Endothelial cell of umbilical vein (primary cell): ENCODE measurements at regions not wholly inside any gene's neighbourhood (a gene's known extent, or its start where the extent isn't known, plus 50 kb on each side); places are given as distances from the start of the nearest gene placed in this dataset.

Source experiments
- BruUV-seq: library from RNA; stranded (reverse); fragments of 400-500 nt; replicated peaks from 2 replicates; lab custom pipeline; 2021; lab: Mats Ljungman, UMichigan
- CTCF ChIA-PET: fragments of 300-600, 350-600 bp; sonication (Branson Sonifier 250); formaldehyde crosslinking; loops from one replicate; lab custom pipeline; 2021; ENCODE audit warnings: antibody characterized with exemption, inconsistent platforms; lab: Charles Lee
- POLR2A ChIA-PET: fragments of 300-600, 350-600 bp; sonication (Branson Sonifier 250); formaldehyde crosslinking; loops from one replicate; lab custom pipeline; 2021; ENCODE audit warnings: antibody characterized with exemption, inconsistent platforms; lab: Charles Lee
- DNase-seq: peaks from one replicate; pipeline ENCODE4 v3.0.0-alpha.2; 2011; ENCODE audit warnings: low read depth, low spot score
- FAIRE-seq: peaks from 2 replicates; lab custom pipeline; 2011; peaks lifted over from hg19 to GRCh38; lab: Jason Lieb, UNC
- H2AFZ ChIP-seq: 2 replicates; pipeline ENCODE4 v1.6.0; 2012; ENCODE audit warnings: low read depth, low read length, control low read depth, inconsistent platforms
- H3K27ac ChIP-seq: 2 replicates; pipeline ENCODE4 v1.5.1; 2011; ENCODE audit warnings: low read depth, mild to moderate bottlenecking, control low read depth, low read length, moderate library complexity; ENCODE audit not compliant: insufficient read depth
- H3K27me3 ChIP-seq, 2 experiments: 2 replicates each; pipeline versions ENCODE4 v1.6.0 to v1.6.1; 2011; ENCODE audit warnings: low read length in 2 of 2, mixed read lengths in 1 of 2; ENCODE audit not compliant: control insufficient read depth in 2 of 2, insufficient read depth in 2 of 2
- H3K36me3 ChIP-seq, 2 experiments: 2 replicates in 1 of 2; 3 replicates in 1 of 2; pipeline ENCODE4 v1.5.1; 2011; ENCODE audit warnings: low read length in 2 of 2, mild to moderate bottlenecking in 1 of 2, moderate library complexity in 1 of 2; ENCODE audit not compliant: control insufficient read depth in 2 of 2, insufficient read depth in 2 of 2; ENCODE audit errors: extremely low read depth in 1 of 2
- H3K4me1 ChIP-seq: 3 replicates; pipeline ENCODE4 v1.5.1; 2011; ENCODE audit warnings: mild to moderate bottlenecking, low read length; ENCODE audit not compliant: control insufficient read depth, insufficient read depth; ENCODE audit errors: extremely low read depth
- H3K4me2 ChIP-seq: 2 replicates; pipeline ENCODE4 v1.6.1; 2011; ENCODE audit warnings: low read length, control low read depth, mixed read lengths; ENCODE audit not compliant: insufficient read depth
- H3K4me3 ChIP-seq, 3 experiments: fragments of 200-600 bp in 1 of 3; sonication (generic), shearing (Covaris generic) in 1 of 3; replicated peaks in 1 of 3; 2 replicates each; pipeline ENCODE4 v1.5.1; 2011 to 2016; ENCODE audit warnings: control low read depth in 3 of 3, low read length in 3 of 3, mild to moderate bottlenecking in 2 of 3, inconsistent platforms in 1 of 3, low read depth in 1 of 3, moderate library complexity in 1 of 3; ENCODE audit not compliant: insufficient read depth in 1 of 3
- H3K79me2 ChIP-seq: 2 replicates; pipeline ENCODE4 v1.6.0; 2012; ENCODE audit warnings: low read length, inconsistent platforms; ENCODE audit not compliant: control insufficient read depth, insufficient read depth
- H3K9ac ChIP-seq: replicated peaks from 2 replicates; pipeline ENCODE3; 2011; ENCODE audit warnings: low read length, control low read depth; ENCODE audit not compliant: insufficient read depth; ENCODE audit errors: extremely low read depth
- H3K9me1 ChIP-seq: replicated peaks from 3 replicates; pipeline ENCODE4 v1.6.0; 2011; ENCODE audit warnings: mild to moderate bottlenecking, low read length; ENCODE audit not compliant: control insufficient read depth, insufficient read depth; ENCODE audit errors: extremely low read depth
- H3K9me3 ChIP-seq: replicated peaks from 2 replicates; pipeline ENCODE4 v1.5.1; 2012; ENCODE audit warnings: low read length, inconsistent platforms; ENCODE audit not compliant: control insufficient read depth, insufficient read depth
- H4K20me1 ChIP-seq: replicated peaks from 2 replicates; pipeline ENCODE3; 2011; ENCODE audit warnings: mild to moderate bottlenecking, low read length; ENCODE audit not compliant: control insufficient read depth, insufficient read depth; ENCODE audit errors: extremely low read depth
- EZH2 ChIP-seq: IDR thresholded peaks from 2 replicates; pipeline ENCODE4 v1.6.1; 2012; ENCODE audit warnings: borderline replicate concordance, low read depth, mild to moderate bottlenecking, moderate library complexity, low read length, inconsistent platforms; ENCODE audit not compliant: severe bottlenecking
- FOS ChIP-seq: IDR thresholded peaks from 2 replicates; pipeline ENCODE4 v1.6.1; 2011; ENCODE audit warnings: mild to moderate bottlenecking, low read length, moderate library complexity, borderline replicate concordance; ENCODE audit not compliant: insufficient read depth
- GATA2 ChIP-seq: IDR thresholded peaks from 2 replicates; pipeline ENCODE4 v1.7.0; 2011; ENCODE audit warnings: low read depth, mild to moderate bottlenecking, moderate library complexity, mixed read lengths, low read length; ENCODE audit not compliant: insufficient read length, insufficient read depth
- JUN ChIP-seq: IDR thresholded peaks from 2 replicates; pipeline ENCODE4 v1.6.1; 2011; ENCODE audit warnings: borderline replicate concordance, low read depth; ENCODE audit not compliant: insufficient read length, insufficient read depth
- MYC ChIP-seq: IDR thresholded peaks from one replicate; pipeline ENCODE4 v1.6.1; 2011; ENCODE audit warnings: mild to moderate bottlenecking, low read depth, low read length
- POLR2A ChIP-seq: IDR thresholded peaks from 2 replicates; pipeline ENCODE4 v1.6.1; 2012; ENCODE audit warnings: low read depth, mild to moderate bottlenecking, control low read depth, low read length
- POLR2AphosphoS5 ChIP-seq: IDR thresholded peaks from 2 replicates; pipeline ENCODE4 v1.6.1; 2012; ENCODE audit warnings: low read depth, mild to moderate bottlenecking, control low read depth, low read length, moderate library complexity; ENCODE audit not compliant: insufficient read depth
- dilution Hi-C: fragments of 300-500 bp; cut with MboI; formaldehyde crosslinking; loops from one replicate; pipeline ENCODE4 v1.15.0; 2019; ENCODE audit warnings: low sequenced_read_pairs; ENCODE audit not compliant: extremely low pct_ligation_motif_present
- intact Hi-C: fragments of 100-400 bp; cut with micrococcal nuclease; formaldehyde crosslinking; loops from one replicate; pipeline ENCODE4 v1.10.0; 2022
- TF ChIP-seq, protein P1 (sequence below), 2 donors: IDR thresholded peaks; 1 replicate in 1 of 2; 2 replicates in 1 of 2; pipeline ENCODE4 v1.5.1; 2011; ENCODE audit warnings: low read length in 2 of 2, mild to moderate bottlenecking in 2 of 2, moderate library complexity in 2 of 2, control low read depth in 1 of 2, inconsistent platforms in 1 of 2, low read depth in 1 of 2; ENCODE audit not compliant: insufficient read depth in 1 of 2; ENCODE audit errors: extremely low read depth in 1 of 2
- TF ChIP-seq, protein P2 (sequence below): IDR thresholded peaks from 2 replicates; pipeline ENCODE4 v1.6.1; 2011; ENCODE audit not compliant: insufficient read depth, insufficient read length

DNA sequence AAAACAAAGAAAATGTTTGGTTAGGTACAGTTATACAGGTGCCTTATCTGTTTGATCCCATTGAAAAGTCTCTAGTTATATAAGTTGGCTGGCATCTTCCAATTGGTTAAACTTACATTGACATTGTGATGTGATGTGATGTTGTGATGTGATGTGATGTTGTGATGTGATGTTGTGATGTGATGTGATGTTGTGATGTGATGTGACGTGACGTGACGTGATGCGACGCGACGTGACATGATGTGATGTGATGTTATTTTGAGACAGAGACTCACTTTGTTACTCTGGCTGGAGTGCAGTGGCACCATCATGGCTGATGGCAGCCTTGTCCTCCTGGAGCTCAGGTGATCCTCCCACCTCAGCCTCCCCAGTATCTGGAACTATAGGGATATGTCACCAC is 507.6 kb downstream of the HAO1 start:
- FAIRE-seq (peak; percentile 15), DNase-seq (no peak)
- Histone ChIP-seq H3K9ac (no peak overlapping the region), H3K27ac (no peak overlapping the region), H3K4me2 (no peak overlapping the region), H3K9me3 (no peaks in the 10 kb centered on the region), H2AFZ (no peak overlapping the region), H3K4me3 (no peak overlapping the region), H3K4me1 (no peaks in the 10 kb centered on the region), H3K27me3 (no peaks in the 10 kb centered on the region), H3K9me1 (no peaks in the 10 kb centered on the region), H3K79me2 (no peaks in the 10 kb centered on the region), H4K20me1 (no peaks in the 10 kb centered on the region), H3K36me3 (no peaks in the 10 kb centered on the region)
- dilution Hi-C loops: no loop called here
- TF ChIP-seq POLR2A (no peak), POLR2AphosphoS5 (no peak), FOS (no peak), MYC (no peak), GATA2 (no peak), EZH2 (no peak), JUN (no peak)
- TF ChIP-seq, protein P1, sequence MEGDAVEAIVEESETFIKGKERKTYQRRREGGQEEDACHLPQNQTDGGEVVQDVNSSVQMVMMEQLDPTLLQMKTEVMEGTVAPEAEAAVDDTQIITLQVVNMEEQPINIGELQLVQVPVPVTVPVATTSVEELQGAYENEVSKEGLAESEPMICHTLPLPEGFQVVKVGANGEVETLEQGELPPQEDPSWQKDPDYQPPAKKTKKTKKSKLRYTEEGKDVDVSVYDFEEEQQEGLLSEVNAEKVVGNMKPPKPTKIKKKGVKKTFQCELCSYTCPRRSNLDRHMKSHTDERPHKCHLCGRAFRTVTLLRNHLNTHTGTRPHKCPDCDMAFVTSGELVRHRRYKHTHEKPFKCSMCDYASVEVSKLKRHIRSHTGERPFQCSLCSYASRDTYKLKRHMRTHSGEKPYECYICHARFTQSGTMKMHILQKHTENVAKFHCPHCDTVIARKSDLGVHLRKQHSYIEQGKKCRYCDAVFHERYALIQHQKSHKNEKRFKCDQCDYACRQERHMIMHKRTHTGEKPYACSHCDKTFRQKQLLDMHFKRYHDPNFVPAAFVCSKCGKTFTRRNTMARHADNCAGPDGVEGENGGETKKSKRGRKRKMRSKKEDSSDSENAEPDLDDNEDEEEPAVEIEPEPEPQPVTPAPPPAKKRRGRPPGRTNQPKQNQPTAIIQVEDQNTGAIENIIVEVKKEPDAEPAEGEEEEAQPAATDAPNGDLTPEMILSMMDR (IDR thresholded peaks at IDR 0.05; ENCODE audit: extremely low read depth in 1 of 2, insufficient read depth in 1 of 2, low read depth in 1 of 2, low read length in 2 of 2): no peak
- TF ChIP-seq, protein P2, sequence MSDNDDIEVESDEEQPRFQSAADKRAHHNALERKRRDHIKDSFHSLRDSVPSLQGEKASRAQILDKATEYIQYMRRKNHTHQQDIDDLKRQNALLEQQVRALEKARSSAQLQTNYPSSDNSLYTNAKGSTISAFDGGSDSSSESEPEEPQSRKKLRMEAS: no peak
- POLR2A ChIA-PET: no interaction called here
- no TSS peak for BruUV-seq
- intact Hi-C loops: no loop called here
- CTCF ChIA-PET: no interaction called here
